ENCODE measurements at regions not wholly inside any gene's neighbourhood (a gene's known extent, or its start where the extent isn't known, plus 50 kb on each side); places are given as distances from the start of the nearest gene placed in this dataset.

GRCh38 chr13:73773168-73773549 is 361.0 kb downstream of the KLF12 start:
- TF ChIP-seq EZH2phosphoT487 (IDR thresholded peaks at IDR 0.05; ENCODE audit: low read depth, severe bottlenecking, unreplicated experiment): no peak
- no peak for TF ChIP-seq CTCF (IDR thresholded peaks at IDR 0.05; ENCODE audit: poor library complexity)
- no peak for TF ChIP-seq EZH2 (IDR thresholded peaks at IDR 0.05; ENCODE audit: borderline replicate concordance)

Measured in hepatocyte (in vitro differentiated cells).